ENCODE measurements at regions not wholly inside any gene's neighbourhood (a gene's known extent, or its start where the extent isn't known, plus 50 kb on each side); places are given as distances from the start of the nearest gene placed in this dataset.

DNA sequence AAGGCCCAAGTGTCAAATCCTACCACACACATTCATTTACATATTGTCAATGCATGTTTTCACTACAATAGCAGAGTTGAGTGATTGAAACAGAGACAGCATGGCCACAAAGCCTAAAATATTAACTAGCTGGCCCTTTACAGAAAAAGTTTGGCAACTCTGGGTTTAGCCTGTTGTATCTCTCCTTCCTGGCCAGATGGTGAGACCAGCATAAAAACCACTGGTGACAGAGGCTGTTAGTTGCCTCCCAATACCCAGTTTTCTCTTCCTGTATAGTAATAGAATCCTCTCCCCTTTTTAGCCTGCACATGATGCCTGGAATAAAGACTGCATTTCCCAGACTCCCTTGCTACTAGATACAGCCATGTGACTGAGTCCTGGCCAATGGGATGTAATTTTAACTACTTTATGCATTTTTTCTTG is 100.0 kb upstream of the TAB2 start:
- peaks cover 2% of the 10 kb centered on the region for H3K36me3 Mint-ChIP-seq (ENCODE audit: insufficient read depth)
- H3K27me3 Mint-ChIP-seq = no peaks in the 10 kb centered on the region
- ATAC-seq (replicated peaks) = no peak
- no peaks in the 10 kb centered on the region for H3K9me3 Mint-ChIP-seq
- H3K4me3 Mint-ChIP-seq = no peak overlapping the region
- peaks cover 3 to 4% of the 10 kb centered on the region in 2 donors for H3K4me1 Mint-ChIP-seq (ENCODE audit: low read depth in 2 of 2)
- no peak overlapping the region for H3K27ac Mint-ChIP-seq
- DNase-seq = no peak

DNA sequence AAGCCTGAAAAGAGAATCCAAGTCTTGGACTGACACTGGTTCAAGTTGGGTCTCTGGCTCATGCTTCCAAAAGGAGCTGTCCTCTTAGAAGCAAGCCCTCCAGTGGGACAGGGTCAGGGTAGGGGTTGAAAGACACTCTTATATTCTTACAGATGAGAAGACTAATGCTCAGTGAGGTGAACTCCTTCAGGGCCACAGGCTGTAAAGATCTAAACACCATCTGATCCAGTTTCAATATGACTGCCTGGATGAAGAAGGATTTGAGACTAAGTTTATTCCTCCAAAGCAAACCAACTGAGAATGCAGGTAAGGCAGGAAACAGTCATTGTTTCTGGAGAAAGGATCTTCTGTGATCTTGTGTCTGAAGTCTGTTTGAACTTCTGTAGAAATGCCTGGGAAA is 99.0 kb upstream of the TAB2 start:
- no peak for ATAC-seq (replicated peaks)
- Mint-ChIP-seq H3K4me3 (no peak overlapping the region), H3K27me3 (no peaks in the 10 kb centered on the region), H3K4me1 (ENCODE audit: low read depth in 2 of 2) (peaks cover 3 to 4% of the 10 kb centered on the region in 2 donors), H3K9me3 (no peaks in the 10 kb centered on the region), H3K36me3 (ENCODE audit: insufficient read depth) (peaks cover 2% of the 10 kb centered on the region), H3K27ac (peak overlapping the region; percentile 25 to 32)
- DNase-seq = no peak

DNA sequence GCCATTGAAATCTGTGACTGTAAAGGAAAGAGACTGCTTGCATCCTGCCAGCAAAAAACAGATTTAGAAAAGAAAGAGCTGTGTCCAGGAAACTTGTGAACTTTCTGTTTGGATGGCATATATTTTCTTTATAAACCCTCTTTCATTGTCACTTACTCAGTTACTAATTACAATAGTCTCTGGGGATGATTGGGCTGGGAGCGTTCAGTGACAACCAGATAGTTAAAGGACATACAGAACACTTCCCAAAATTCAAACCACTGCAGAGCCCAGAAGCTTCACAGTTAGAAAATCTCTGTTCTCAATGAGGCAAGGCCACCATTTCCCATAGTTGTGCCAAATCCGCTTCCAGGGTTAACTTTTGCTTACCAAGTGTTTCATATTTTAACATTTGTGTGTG is 98.6 kb upstream of the TAB2 start:
- no peak overlapping the region for H3K4me3 Mint-ChIP-seq
- no peak for DNase-seq
- H3K27me3 Mint-ChIP-seq = no peaks in the 10 kb centered on the region
- peaks cover 3 to 4% of the 10 kb centered on the region in 2 donors for H3K4me1 Mint-ChIP-seq (ENCODE audit: low read depth in 2 of 2)
- no peaks in the 10 kb centered on the region for H3K9me3 Mint-ChIP-seq
- peak overlapping the region in 1 of 2 donors; percentile 32 for H3K27ac Mint-ChIP-seq
- H3K36me3 Mint-ChIP-seq (ENCODE audit: insufficient read depth) = peaks cover 2% of the 10 kb centered on the region
- ATAC-seq (replicated peaks) = no peak

DNA sequence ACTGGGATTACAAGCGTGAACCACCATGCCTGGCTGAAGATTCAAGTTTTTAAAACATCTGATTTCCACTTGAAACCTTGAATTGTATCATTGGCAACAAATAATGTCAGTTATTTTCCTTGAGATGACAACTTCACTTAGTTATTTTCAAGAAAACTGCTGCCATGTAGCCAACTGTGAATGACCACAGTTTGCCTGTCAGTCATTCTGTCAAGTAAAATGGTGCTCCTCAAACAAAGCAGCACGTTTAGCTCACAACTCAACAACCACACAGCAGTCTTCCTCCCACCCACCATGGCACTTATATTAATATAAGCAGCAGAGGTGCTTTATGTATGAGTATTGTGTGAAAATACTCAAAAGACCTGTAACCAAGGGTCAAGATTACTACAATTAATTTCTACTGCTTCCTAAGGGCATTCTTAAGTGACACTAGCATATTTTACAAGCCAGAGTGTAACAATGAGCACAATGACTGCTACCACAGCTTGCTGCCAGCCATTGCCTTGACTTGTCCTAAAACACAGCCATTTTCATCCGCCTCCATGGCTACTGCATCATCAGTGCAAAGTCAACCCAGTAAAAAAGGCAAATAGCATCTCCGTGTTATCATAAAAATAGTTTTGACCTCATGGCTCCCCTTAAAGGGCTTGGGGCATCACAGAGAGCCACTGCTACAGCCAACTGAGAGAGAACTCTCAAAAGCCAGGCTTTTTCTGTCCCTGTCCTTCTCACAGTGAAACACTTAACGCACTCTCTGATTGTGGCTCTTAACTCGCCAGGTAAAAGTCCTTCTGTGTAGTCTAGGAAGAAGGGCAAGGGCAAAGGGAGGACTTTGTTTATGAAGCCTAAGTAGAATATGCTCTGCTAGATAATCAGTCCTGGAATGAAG is 96.4 kb upstream of the TAB2 start:
- Mint-ChIP-seq H3K36me3 (ENCODE audit: insufficient read depth) (peaks cover 2% of the 10 kb centered on the region), H3K27ac (peak overlapping the region in 1 of 2 donors; percentile 22), H3K4me1 (ENCODE audit: low read depth in 2 of 2) (peaks cover 0 to 5% of the 10 kb centered on the region in 2 donors), H3K27me3 (no peaks in the 10 kb centered on the region), H3K9me3 (no peaks in the 10 kb centered on the region), H3K4me3 (no peak overlapping the region)
- DNase-seq (no peak), ATAC-seq (replicated peaks) (no peak)

DNA sequence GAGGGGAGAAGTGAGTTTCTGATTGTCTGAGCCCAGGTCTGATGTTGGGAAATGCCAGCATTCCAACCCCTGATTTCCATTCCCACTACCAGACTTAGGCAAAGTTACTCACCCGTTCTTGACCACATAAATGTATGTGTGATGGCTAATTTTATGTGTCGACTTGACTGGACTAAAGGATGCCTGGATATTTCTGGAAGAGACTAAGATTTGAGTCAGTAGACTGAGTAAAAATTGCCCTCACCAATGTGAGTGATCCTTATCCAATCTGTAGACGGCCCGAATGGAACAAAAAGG is 95.8 kb upstream of the TAB2 start:
- peak overlapping the region in 1 of 2 donors; percentile 22 for H3K27ac Mint-ChIP-seq
- H3K36me3 Mint-ChIP-seq (ENCODE audit: insufficient read depth) = peaks cover 2% of the 10 kb centered on the region
- H3K9me3 Mint-ChIP-seq = no peaks in the 10 kb centered on the region
- H3K27me3 Mint-ChIP-seq = no peaks in the 10 kb centered on the region
- DNase-seq = no peak
- ATAC-seq (replicated peaks) = no peak
- peaks cover 0 to 5% of the 10 kb centered on the region in 2 donors for H3K4me1 Mint-ChIP-seq (ENCODE audit: low read depth in 2 of 2)
- no peak overlapping the region for H3K4me3 Mint-ChIP-seq

DNA sequence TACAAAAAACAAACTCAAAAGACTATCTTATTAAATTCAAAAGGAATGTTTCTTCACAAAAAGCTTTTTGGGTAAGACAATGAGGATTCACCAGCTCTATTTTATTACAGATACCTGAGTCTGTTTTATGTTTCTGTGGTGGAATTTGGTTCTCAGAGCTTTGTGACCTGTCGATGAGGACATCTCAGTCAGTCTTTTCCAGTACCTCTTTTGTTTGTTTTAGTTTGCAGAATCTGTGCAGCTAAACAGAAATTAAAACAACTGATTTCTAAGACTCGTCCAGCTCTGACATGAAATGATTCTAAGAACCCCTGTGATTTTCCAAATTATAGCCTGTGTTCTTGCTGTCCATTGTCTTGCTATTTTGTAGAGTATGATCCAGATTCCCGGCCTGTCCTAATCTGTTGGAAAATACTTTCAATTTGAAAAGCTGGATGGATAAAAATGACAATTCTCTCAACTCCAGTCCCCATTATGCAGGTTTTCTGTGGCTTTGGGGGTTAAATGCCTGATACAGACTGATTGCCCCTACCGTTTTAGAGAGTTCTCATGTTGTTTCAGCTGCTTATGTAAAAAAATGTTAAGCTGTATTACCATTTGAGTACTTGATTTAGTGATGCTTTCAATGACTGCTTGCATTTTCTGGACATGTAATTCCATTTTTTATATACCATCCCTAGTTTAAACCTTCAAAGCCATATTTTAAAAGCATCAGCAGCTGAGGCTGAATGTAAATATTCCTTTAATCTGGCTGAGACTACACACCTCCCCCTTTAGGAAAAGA is 94.2 kb upstream of the TAB2 start:
- no peaks in the 10 kb centered on the region for H3K9me3 Mint-ChIP-seq
- no peak for ATAC-seq (replicated peaks)
- H3K27me3 Mint-ChIP-seq = no peaks in the 10 kb centered on the region
- H3K36me3 Mint-ChIP-seq (ENCODE audit: insufficient read depth) = peaks cover 2% of the 10 kb centered on the region
- no peak overlapping the region for H3K4me3 Mint-ChIP-seq
- DNase-seq = no peak
- peaks cover 0 to 5% of the 10 kb centered on the region in 2 donors for H3K4me1 Mint-ChIP-seq (ENCODE audit: low read depth in 2 of 2)
- H3K27ac Mint-ChIP-seq = no peak overlapping the region

DNA sequence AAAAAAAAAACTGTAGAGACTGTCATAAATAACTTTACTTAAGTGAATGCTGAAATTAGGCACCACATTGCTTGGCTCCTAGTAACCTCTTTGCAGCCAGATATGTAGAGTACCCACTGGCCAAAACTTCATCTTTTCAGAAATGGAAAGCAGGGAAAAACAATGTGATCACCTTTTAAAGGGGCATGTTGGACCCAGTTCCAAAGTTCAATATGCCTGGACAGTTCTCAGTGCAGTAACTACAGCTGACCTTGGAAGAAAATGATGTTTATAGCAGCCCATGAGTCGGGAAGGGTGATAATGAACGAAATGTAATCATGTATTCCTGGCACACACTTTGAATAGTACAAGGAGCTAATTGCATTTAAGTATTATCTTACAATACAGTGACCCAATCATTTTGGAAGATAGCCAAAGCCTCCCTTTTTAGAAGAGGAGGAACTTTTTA is 93.6 kb upstream of the TAB2 start:
- H3K36me3 Mint-ChIP-seq (ENCODE audit: insufficient read depth) = peaks cover 2% of the 10 kb centered on the region
- DNase-seq (no peak), ATAC-seq (replicated peaks) (no peak)
- no peak overlapping the region for H3K27ac Mint-ChIP-seq
- peaks cover 0 to 2% of the 10 kb centered on the region in 2 donors for H3K4me1 Mint-ChIP-seq (ENCODE audit: low read depth in 2 of 2)
- no peak overlapping the region for H3K4me3 Mint-ChIP-seq
- H3K27me3 Mint-ChIP-seq = no peaks in the 10 kb centered on the region
- no peaks in the 10 kb centered on the region for H3K9me3 Mint-ChIP-seq

DNA sequence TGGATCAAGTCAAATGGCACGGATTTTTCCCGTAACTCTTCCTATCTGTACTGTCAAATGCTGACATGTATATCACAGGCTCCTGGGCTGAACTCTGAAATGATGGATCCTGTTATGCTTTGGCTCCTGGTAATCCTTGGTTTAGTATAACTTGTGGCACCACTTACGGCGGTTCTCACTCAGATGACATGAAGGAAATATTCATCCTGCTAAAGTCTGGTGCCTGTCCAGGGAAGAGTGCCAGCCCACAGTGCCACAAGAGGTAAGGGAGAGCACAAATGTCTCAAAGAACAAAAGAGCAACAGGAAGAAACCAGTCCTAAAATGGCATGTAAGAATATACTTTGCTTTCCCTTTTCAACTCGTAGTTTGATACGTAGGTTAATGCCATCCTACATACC is 93.1 kb upstream of the TAB2 start:
- DNase-seq (no peak), ATAC-seq (replicated peaks) (no peak)
- Mint-ChIP-seq H3K36me3 (ENCODE audit: insufficient read depth) (peaks cover 2% of the 10 kb centered on the region), H3K4me3 (no peak overlapping the region), H3K4me1 (ENCODE audit: low read depth in 2 of 2) (peaks cover 0 to 2% of the 10 kb centered on the region in 2 donors), H3K27ac (no peak overlapping the region), H3K27me3 (no peaks in the 10 kb centered on the region), H3K9me3 (no peaks in the 10 kb centered on the region)

DNA sequence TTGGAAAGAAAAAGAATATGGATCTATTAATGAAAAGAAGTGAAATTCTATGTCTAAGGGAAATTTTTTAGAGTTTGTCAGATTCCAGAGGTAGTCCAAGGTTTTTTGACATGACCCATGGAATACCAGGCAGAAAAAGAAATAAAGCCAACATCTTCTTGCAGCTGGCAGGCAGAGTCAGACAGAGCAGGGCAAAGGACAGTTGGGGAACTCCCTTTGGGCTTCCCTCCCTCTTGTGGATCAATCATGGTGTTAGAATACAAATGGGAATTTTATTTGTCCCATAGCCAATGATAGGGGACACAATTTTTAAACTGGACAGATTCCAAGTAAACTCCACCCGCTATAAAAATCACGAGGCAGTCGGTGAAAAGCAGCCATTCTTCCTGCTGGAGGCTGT is 92.1 kb upstream of the TAB2 start:
- no peak for DNase-seq
- H3K27ac Mint-ChIP-seq = no peak overlapping the region
- H3K4me3 Mint-ChIP-seq = no peak overlapping the region
- H3K9me3 Mint-ChIP-seq = no peaks in the 10 kb centered on the region
- peaks cover 0 to 2% of the 10 kb centered on the region in 2 donors for H3K4me1 Mint-ChIP-seq (ENCODE audit: low read depth in 2 of 2)
- no peaks in the 10 kb centered on the region for H3K27me3 Mint-ChIP-seq
- ATAC-seq (replicated peaks) = no peak
- peaks cover 2% of the 10 kb centered on the region for H3K36me3 Mint-ChIP-seq (ENCODE audit: insufficient read depth)

DNA sequence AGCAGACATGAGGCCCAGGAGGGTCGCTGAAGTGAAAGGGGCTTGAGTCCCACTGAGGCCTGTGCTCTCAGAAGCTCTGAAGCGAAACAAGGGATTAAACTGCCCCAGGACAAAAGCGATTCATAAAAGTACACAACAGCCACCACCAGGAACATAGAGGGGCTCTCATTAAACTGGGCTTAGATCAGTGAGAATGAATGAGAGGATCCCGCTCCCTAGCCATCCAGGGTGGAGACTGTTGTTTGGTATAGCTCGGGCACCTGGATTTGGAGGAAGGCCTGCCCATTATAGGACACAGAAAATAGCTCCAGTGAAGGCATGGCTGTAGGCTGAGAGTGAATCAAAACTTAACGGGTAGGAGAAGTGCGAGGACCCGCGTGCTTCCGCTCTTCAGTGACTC is 91.6 kb upstream of the TAB2 start:
- Mint-ChIP-seq H3K36me3 (ENCODE audit: insufficient read depth) (peaks cover 2% of the 10 kb centered on the region), H3K9me3 (no peaks in the 10 kb centered on the region), H3K4me1 (ENCODE audit: low read depth in 2 of 2) (peaks cover 0 to 2% of the 10 kb centered on the region in 2 donors), H3K27me3 (no peaks in the 10 kb centered on the region), H3K27ac (no peak overlapping the region), H3K4me3 (no peak overlapping the region)
- ATAC-seq (replicated peaks) (no peak), DNase-seq (no peak)

DNA sequence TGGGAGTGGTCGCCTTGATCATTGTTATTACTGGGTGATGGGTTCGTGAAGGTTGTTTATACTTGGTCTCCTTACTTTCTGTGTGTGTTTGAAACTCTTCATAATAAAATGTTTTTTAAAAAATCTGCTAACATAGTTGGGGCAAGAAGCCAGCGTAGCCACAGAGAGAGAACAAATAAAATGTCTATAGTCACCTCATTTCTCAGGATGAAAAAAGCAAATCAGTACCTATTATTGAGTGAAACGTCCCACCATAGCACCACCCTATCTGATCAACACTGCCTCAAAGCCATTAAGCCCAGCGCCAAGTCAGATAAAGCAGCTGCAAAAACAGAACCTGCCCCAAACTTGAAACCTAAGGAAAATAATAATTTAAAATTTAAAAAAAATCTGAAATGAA is 89.7 kb upstream of the TAB2 start:
- Mint-ChIP-seq H3K27ac (no peak overlapping the region), H3K4me1 (ENCODE audit: low read depth in 2 of 2) (peaks cover 5 to 10% of the 10 kb centered on the region in 2 donors), H3K9me3 (no peaks in the 10 kb centered on the region), H3K4me3 (no peak overlapping the region), H3K36me3 (ENCODE audit: insufficient read depth) (no peaks in the 10 kb centered on the region), H3K27me3 (no peaks in the 10 kb centered on the region)
- ATAC-seq (replicated peaks) (no peak), DNase-seq (no peak)

DNA sequence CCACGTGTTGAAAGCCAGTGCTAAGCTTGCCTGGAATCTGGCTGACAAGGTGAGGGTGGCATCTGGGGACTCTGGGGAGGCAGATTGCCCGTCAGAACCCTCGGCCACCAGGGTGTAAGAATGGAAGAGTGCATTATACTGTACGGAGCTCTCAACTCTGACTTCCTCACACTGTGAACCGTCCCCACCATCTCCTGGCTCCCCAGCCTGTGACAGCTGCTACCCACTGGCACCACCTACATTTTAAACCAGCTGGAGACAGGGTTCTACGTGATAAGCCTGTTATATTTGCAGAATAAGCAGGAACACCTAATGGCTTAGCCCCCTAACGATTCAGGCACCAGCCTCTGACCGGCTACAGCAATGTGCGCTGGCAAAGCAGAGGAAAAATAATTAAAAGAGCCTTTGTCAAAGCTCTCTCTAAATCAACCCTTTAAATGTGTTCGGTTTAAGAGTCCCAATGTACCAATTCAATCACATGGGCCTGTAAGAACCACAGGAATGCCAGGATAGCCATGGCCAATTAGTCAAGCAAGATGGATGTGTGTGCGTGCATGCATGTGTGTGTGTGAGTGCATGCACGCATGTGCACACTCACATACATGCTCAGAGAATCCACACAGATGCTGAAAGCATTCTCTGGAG is 89.1 kb upstream of the TAB2 start:
- ATAC-seq (replicated peaks) (no peak), DNase-seq (no peak)
- no peak overlapping the region for H3K4me3 Mint-ChIP-seq
- H3K27me3 Mint-ChIP-seq = no peaks in the 10 kb centered on the region
- no peak overlapping the region for H3K27ac Mint-ChIP-seq
- H3K36me3 Mint-ChIP-seq (ENCODE audit: insufficient read depth) = no peaks in the 10 kb centered on the region
- no peaks in the 10 kb centered on the region for H3K9me3 Mint-ChIP-seq
- peaks cover 8 to 16% of the 10 kb centered on the region in 2 donors for H3K4me1 Mint-ChIP-seq (ENCODE audit: low read depth in 2 of 2)

DNA sequence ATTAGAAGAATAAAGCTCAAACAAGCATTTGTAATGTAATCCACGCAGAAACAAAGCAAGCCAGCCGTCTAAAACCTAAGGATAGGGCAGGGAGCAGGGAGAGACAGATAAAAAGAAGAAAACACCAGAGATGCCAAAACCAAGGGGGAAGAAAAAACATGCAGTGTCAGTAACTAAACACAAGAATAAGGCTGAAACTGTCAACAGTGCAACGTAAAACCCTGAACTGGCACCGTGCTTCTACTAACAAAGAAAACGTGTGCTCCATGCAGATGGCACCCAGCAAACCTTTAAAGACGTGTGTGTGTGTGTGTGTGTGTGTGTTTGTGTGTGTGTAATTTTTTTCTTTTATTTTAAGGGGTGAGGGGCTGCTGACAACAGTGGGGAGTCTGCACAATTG is 88.4 kb upstream of the TAB2 start:
- ATAC-seq (replicated peaks) (no peak), DNase-seq (no peak)
- Mint-ChIP-seq H3K27me3 (no peaks in the 10 kb centered on the region), H3K27ac (no peak overlapping the region), H3K9me3 (no peaks in the 10 kb centered on the region), H3K4me1 (ENCODE audit: low read depth in 2 of 2) (peaks cover 15 to 18% of the 10 kb centered on the region in 2 donors), H3K36me3 (ENCODE audit: insufficient read depth) (no peaks in the 10 kb centered on the region), H3K4me3 (no peak overlapping the region)

Measured in effector memory CD8-positive, alpha-beta T cell (primary cell).